ENCODE measurements at regions not wholly inside any gene's neighbourhood (a gene's known extent, or its start where the extent isn't known, plus 50 kb on each side); places are given as distances from the start of the nearest gene placed in this dataset.
"Not testable (repeated sequence)": the region's sequence is repeated elsewhere in the genome, so short reads cannot be mapped to it uniquely, and the experiment has no call there.

GRCh38 chr17:22267019-22267418 is 574.7 kb downstream of the KCNJ18 start:
- H3K4me1 ChIP-seq (ENCODE audit: control insufficient read depth, low read depth, low read length), result no peaks in the 10 kb centered on the region
- no peaks in the 10 kb centered on the region for H3K36me3 ChIP-seq (ENCODE audit: control insufficient read depth, low read depth, low read length)
- peaks cover 87% of the 10 kb centered on the region for H3K9me3 ChIP-seq (ENCODE audit: control insufficient read depth, low read depth, low read length)
- H3K9ac ChIP-seq (ENCODE audit: low read length), result no peak overlapping the region
- H3K27me3 ChIP-seq (ENCODE audit: control insufficient read depth, insufficient read depth, low read length), result no peaks in the 10 kb centered on the region
- no peak overlapping the region for H3K4me3 ChIP-seq (ENCODE audit: low read length)
- no peak overlapping the region for H3K27ac ChIP-seq (ENCODE audit: low read length)

GRCh38 chr17:22268214-22268911 is 576.0 kb downstream of the KCNJ18 start:
- no peaks in the 10 kb centered on the region for H3K4me1 ChIP-seq (ENCODE audit: control insufficient read depth, low read depth, low read length)
- no peak overlapping the region for H3K9ac ChIP-seq (ENCODE audit: low read length)
- no peak overlapping the region for H3K27ac ChIP-seq (ENCODE audit: low read length)
- H3K27me3 ChIP-seq (ENCODE audit: control insufficient read depth, insufficient read depth, low read length), result no peaks in the 10 kb centered on the region
- peaks cover 83% of the 10 kb centered on the region for H3K9me3 ChIP-seq (ENCODE audit: control insufficient read depth, low read depth, low read length)
- no peaks in the 10 kb centered on the region for H3K36me3 ChIP-seq (ENCODE audit: control insufficient read depth, low read depth, low read length)
- H3K4me3 ChIP-seq (ENCODE audit: low read length), result no peak overlapping the region

DNA sequence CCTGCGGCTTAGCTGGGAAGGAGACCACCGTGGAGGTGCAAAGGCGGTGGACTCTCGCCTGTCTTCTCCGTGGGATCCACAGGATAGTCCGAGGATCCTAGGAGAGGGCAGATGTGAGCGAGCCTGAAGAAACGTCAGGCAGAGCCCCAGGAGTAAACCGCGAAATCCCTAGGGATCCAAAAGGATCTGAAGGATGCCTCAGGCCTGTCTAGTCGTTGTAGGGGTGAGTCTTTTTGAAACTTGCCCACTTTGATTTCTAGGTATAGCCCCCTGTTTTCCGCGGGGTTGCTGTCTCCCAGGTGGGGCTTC is 576.5 kb downstream of the KCNJ18 start:
- no peak overlapping the region for H3K27ac ChIP-seq (ENCODE audit: low read length)
- H3K4me3 ChIP-seq (ENCODE audit: low read length), result no peak overlapping the region
- no peaks in the 10 kb centered on the region for H3K27me3 ChIP-seq (ENCODE audit: control insufficient read depth, insufficient read depth, low read length)
- H3K9me3 ChIP-seq (ENCODE audit: control insufficient read depth, low read depth, low read length), result peaks cover 83% of the 10 kb centered on the region
- H3K36me3 ChIP-seq (ENCODE audit: control insufficient read depth, low read depth, low read length), result no peaks in the 10 kb centered on the region
- H3K9ac ChIP-seq (ENCODE audit: low read length), result no peak overlapping the region
- no peaks in the 10 kb centered on the region for H3K4me1 ChIP-seq (ENCODE audit: control insufficient read depth, low read depth, low read length)

DNA sequence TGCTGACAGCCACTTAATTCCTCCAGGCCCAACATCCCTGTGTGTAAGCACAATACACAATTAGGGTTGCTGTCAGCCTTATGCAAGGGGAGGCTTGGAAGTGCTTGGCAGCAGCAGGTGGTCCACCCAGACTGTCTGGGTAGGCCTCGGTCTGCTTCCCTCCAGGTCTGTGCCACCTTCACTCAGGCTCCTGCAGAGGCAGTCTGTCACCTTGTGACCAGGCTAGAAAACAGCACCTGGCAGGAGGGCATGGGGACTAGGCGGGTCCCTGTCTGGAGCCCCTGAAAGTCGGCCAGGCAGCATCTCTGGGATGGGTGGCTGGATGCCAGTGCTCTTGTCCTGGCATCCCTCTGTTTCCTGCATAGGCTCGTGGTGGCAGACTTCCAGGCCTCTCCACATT is 578.1 kb downstream of the KCNJ18 start:
- H3K27me3 ChIP-seq (ENCODE audit: control insufficient read depth, insufficient read depth, low read length), result no peaks in the 10 kb centered on the region

GRCh38 chr17:22270809-22271208 is 578.5 kb downstream of the KCNJ18 start:
- not testable (repeated sequence) for H3K36me3 ChIP-seq (ENCODE audit: control insufficient read depth, low read depth, low read length); H3K4me1 ChIP-seq (ENCODE audit: control insufficient read depth, low read depth, low read length); H3K9ac ChIP-seq (ENCODE audit: low read length); H3K4me3 ChIP-seq (ENCODE audit: low read length); H3K27me3 ChIP-seq (ENCODE audit: control insufficient read depth, insufficient read depth, low read length); H3K27ac ChIP-seq (ENCODE audit: low read length)
- peaks cover 73% of the 10 kb centered on the region for H3K9me3 ChIP-seq (ENCODE audit: control insufficient read depth, low read depth, low read length)

More for the DNA sequence above, 578.1 kb downstream of the KCNJ18 start:
- Histone ChIP-seq H3K9me3 (ENCODE audit: control insufficient read depth, low read depth, low read length) (peaks cover 74% of the 10 kb centered on the region), H3K27ac (ENCODE audit: low read length) (no peak overlapping the region), H3K9ac (ENCODE audit: low read length) (no peak overlapping the region), H3K4me3 (ENCODE audit: low read length) (no peak overlapping the region), H3K36me3 (ENCODE audit: control insufficient read depth, low read depth, low read length) (no peaks in the 10 kb centered on the region), H3K4me1 (ENCODE audit: control insufficient read depth, low read depth, low read length) (no peaks in the 10 kb centered on the region)

- Histone ChIP-seq H3K9ac (ENCODE audit: low read length) (no peak overlapping the region), H3K36me3 (ENCODE audit: control insufficient read depth, low read depth, low read length) (no peaks in the 10 kb centered on the region), H3K9me3 (ENCODE audit: control insufficient read depth, low read depth, low read length) (peaks cover 72% of the 10 kb centered on the region), H3K4me1 (ENCODE audit: control insufficient read depth, low read depth, low read length) (no peaks in the 10 kb centered on the region), H3K4me3 (ENCODE audit: low read length) (no peak overlapping the region), H3K27me3 (ENCODE audit: control insufficient read depth, insufficient read depth, low read length) (no peaks in the 10 kb centered on the region), H3K27ac (ENCODE audit: low read length) (no peak overlapping the region)
Observed at GRCh38 chr17:22272363-22273146, 580.2 kb downstream of the KCNJ18 start.

DNA sequence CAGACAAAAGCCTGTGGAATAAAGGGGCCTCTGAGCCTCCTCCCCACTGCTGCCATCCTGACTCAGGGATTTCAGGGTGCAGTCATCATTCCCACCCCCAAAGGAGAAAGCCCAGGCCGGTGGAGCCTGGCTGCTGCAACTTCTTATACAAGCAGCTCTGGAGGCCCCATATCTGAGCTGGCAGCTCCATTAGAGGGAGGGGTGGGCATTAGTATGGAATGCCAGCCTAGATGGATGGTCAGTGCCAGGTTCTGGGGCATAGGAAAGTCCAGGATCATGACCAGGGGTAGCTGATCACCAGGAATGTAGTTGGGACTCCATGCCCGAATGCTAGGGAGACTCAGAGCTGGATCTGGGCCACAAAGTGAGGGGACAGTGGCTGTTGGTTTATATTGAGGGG is 581.0 kb downstream of the KCNJ18 start:
- H3K9ac ChIP-seq (ENCODE audit: low read length), result no peak overlapping the region
- no peaks in the 10 kb centered on the region for H3K36me3 ChIP-seq (ENCODE audit: control insufficient read depth, low read depth, low read length)
- H3K4me3 ChIP-seq (ENCODE audit: low read length), result no peak overlapping the region
- H3K27ac ChIP-seq (ENCODE audit: low read length), result no peak overlapping the region
- no peaks in the 10 kb centered on the region for H3K27me3 ChIP-seq (ENCODE audit: control insufficient read depth, insufficient read depth, low read length)
- H3K4me1 ChIP-seq (ENCODE audit: control insufficient read depth, low read depth, low read length), result no peaks in the 10 kb centered on the region
- peaks cover 70% of the 10 kb centered on the region for H3K9me3 ChIP-seq (ENCODE audit: control insufficient read depth, low read depth, low read length)

DNA sequence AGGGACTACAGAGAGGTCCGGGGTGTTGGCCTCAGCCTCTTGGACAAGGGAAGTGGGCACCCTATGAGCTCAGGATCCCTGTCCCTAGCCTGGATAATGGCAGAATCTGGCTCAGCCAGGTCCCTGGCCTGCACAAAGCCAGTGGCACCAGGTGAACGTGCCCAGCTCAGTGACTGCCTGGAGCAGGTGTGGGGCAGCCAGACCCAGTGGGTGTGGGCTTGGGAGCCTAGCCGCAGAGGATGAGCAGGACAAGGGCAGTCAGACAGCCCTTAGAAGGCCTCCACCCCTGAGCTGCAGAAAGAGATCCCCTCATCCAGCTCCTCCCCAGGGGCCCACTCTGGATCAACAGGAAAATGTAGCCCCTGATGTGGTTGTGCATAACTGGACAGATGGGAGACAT is 585.3 kb downstream of the KCNJ18 start:
- H3K9ac ChIP-seq (ENCODE audit: low read length), result no peak overlapping the region
- H3K9me3 ChIP-seq (ENCODE audit: control insufficient read depth, low read depth, low read length), result peaks cover 56% of the 10 kb centered on the region
- no peaks in the 10 kb centered on the region for H3K36me3 ChIP-seq (ENCODE audit: control insufficient read depth, low read depth, low read length)
- no peak overlapping the region for H3K27ac ChIP-seq (ENCODE audit: low read length)
- H3K4me1 ChIP-seq (ENCODE audit: control insufficient read depth, low read depth, low read length), result no peaks in the 10 kb centered on the region
- H3K4me3 ChIP-seq (ENCODE audit: low read length), result no peak overlapping the region
- no peaks in the 10 kb centered on the region for H3K27me3 ChIP-seq (ENCODE audit: control insufficient read depth, insufficient read depth, low read length)

- no peak overlapping the region for H3K27ac ChIP-seq (ENCODE audit: low read length)
- H3K4me3 ChIP-seq (ENCODE audit: low read length), result no peak overlapping the region
- no peaks in the 10 kb centered on the region for H3K36me3 ChIP-seq (ENCODE audit: control insufficient read depth, low read depth, low read length)
- peaks cover 51% of the 10 kb centered on the region for H3K9me3 ChIP-seq (ENCODE audit: control insufficient read depth, low read depth, low read length)
- no peak overlapping the region for H3K9ac ChIP-seq (ENCODE audit: low read length)
- no peaks in the 10 kb centered on the region for H3K4me1 ChIP-seq (ENCODE audit: control insufficient read depth, low read depth, low read length)
- H3K27me3 ChIP-seq (ENCODE audit: control insufficient read depth, insufficient read depth, low read length), result no peaks in the 10 kb centered on the region
Observed at GRCh38 chr17:22278302-22279275, 586.3 kb downstream of the KCNJ18 start.

GRCh38 chr17:22286337-22287041 is 594.2 kb downstream of the KCNJ18 start:
- H3K4me1 ChIP-seq (ENCODE audit: control insufficient read depth, low read depth, low read length), result no peaks in the 10 kb centered on the region
- H3K36me3 ChIP-seq (ENCODE audit: control insufficient read depth, low read depth, low read length), result no peaks in the 10 kb centered on the region
- no peak overlapping the region for H3K4me3 ChIP-seq (ENCODE audit: low read length)
- no peaks in the 10 kb centered on the region for H3K27me3 ChIP-seq (ENCODE audit: control insufficient read depth, insufficient read depth, low read length)
- H3K9me3 ChIP-seq (ENCODE audit: control insufficient read depth, low read depth, low read length), result peaks cover 40% of the 10 kb centered on the region
- no peak overlapping the region for H3K9ac ChIP-seq (ENCODE audit: low read length)
- no peak overlapping the region for H3K27ac ChIP-seq (ENCODE audit: low read length)

DNA sequence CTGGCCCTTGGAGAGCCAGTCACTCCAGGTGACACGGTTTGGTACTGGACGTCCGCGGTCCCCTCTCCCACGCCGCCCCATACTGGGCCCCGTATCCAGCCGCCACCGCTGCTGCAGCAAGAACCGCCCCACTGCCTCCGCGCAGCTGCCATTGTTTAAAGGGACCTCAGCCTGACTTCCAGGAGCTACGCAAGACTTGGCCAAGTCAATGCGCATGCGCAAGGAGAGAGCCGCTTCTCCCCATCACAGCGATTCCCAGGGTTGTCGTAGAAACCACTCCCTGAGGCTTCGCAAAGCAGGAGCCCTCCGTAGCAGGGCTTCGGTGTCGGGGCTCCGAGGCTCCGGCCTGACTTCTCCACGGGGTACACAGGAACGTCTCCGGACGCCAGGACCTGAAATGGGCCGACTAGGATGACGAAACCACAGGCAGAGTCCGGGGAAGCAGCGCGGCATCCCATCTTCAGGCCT is 606.2 kb downstream of the KCNJ18 start:
- H3K4me1 ChIP-seq (ENCODE audit: control insufficient read depth, low read depth, low read length); H3K27me3 ChIP-seq (ENCODE audit: control insufficient read depth, insufficient read depth, low read length); H3K9ac ChIP-seq (ENCODE audit: low read length); H3K4me3 ChIP-seq (ENCODE audit: low read length); H3K36me3 ChIP-seq (ENCODE audit: control insufficient read depth, low read depth, low read length); H3K27ac ChIP-seq (ENCODE audit: low read length): not testable (repeated sequence)
- peaks cover 58% of the 10 kb centered on the region for H3K9me3 ChIP-seq (ENCODE audit: control insufficient read depth, low read depth, low read length)
